GM15510 (cell line): ENCODE measurements at regions not wholly inside any gene's neighbourhood (a gene's known extent, or its start where the extent isn't known, plus 50 kb on each side); places are given as distances from the start of the nearest gene placed in this dataset.

Experiments used
- POLR2A ChIP-seq: IDR thresholded peaks from 3 replicates; pipeline ENCODE4 v1.6.1; 2011; ENCODE audit warnings: borderline replicate concordance; ENCODE audit not compliant: insufficient read length; ENCODE audit errors: extremely low read depth

DNA sequence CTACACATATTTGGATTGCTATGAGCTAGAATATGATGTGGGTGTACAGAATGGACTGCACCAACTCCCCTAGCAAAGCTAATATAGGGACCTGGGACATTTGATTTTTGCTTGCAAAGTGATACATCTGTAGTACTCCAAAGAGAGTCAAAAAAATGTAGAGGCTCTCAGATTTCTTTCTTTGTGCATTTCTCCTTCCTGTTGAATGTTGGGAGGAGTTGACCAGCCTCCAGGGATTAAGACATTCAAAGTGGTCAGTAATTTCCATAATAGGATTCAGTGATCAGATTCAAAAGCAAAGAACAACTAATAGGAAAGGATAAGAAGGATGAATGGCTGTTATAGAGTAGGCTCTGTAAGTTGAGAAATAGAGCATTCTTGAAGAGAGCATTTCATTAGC, 934.9 kb downstream of the KCNJ2 start:
- no peak for TF ChIP-seq POLR2A

DNA sequence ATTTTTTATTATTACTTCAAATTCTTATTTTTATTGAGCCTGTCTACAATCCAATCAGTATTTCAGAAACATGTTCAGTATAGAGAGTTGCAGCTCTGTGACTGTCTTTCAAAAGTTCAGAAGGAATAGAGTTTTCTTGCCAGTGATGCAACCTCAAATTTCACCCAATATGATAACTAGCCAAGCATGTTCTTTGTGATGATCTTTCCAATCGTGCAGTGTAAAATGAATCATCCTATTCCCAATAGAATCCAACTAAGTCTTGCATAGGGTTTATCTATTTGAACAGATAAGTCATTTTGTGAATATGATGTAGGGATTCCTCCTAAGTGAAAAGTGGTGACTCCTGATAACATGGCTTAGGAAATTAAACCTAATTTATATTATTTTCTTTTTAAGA, 937.8 kb downstream of the KCNJ2 start:
- TF ChIP-seq POLR2A, result no peak

DNA sequence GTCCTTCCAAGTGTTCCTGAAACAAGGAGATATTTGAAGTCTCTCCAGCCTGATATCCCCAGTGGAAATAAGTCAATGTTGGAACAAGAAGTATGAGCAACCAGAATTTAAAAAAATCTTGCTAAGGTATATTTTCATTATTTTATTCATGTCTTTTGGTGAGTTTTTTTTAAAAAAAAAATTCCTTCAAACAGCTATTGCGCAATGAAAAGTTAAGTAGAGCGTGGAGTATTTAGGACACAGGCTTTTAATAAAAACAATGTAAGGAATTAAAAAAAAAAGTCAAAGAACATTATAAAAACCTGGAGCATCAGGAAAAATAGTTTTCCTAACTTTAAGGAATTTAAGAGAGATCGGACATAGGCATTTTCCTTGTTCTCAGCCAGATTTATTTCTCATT, 940.4 kb downstream of the KCNJ2 start:
- no peak for TF ChIP-seq POLR2A

DNA sequence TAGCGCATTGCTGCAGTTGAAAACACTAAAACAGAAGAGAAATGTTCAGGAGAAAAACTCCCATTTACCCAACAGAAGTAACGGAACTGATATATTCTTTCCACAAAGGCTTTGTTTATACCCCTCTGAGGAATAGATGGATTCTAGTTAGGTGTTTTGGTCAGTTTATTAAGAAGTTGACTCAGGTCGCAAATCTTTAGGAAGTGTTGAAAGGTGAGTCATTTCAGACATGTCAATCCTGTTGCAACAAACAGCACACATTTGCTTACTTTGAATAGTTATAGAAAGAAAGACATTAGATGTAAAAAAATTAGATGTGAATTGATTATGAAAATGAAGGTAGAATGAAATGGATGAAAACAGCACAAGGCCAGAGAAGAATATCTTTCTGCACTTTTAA, 941.0 kb downstream of the KCNJ2 start:
- TF ChIP-seq POLR2A, result no peak

DNA sequence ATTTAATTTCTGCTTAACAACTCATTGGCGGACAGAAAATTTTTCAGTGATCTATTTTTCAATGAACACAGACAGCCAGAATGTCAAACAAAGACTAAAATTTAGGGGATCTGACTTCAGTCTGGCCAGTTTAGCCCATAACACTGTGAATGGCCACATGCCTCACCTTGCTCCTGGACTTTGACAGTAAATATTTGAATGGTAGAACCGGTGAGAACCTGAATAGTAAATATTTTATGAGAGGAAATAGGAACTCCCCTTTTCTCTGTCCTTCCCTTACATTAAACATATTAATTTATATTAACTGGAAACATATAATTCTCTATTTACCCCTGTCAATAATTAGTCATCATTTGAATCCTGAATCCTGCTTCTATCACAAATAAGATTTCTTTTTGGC, 942.1 kb downstream of the KCNJ2 start:
- TF ChIP-seq POLR2A, result no peak

DNA sequence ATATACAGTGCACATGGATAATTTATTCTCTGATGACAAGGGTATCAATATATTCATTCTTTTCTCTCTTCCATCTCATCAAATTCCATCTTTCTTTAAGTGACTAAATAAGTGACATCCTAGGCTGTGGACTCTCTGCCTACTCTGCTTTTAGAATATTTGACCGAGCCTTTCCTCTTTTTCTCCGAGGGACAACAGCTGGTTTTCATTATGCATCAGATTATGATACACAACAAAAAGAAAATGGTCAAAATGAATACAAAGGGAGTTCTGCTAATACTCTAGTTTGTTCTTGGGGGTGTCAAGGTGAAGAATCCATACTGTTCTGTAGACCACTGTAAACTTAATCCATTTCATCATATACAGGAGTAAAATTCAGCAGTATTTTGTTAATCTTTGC, 942.6 kb downstream of the KCNJ2 start:
- no peak for TF ChIP-seq POLR2A

DNA sequence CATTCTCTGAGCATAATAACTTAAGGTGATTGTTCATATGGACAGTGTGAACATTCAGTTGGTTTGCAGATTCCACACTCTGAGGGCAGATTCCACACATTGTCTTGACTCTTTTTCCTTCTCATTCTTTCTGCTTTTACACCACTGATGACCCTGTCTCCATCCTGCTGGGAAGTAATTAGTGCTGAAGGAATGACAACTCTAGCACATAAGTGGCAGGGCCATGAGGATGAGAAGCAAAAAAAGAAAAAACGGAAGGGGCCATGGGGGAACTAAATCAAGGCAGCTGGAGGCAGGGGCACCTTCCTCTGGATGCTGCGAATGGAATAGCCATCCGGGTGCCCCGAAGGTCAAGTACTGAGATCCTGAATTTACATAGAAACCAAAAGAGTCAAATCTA, 944.0 kb downstream of the KCNJ2 start:
- no peak for TF ChIP-seq POLR2A

DNA sequence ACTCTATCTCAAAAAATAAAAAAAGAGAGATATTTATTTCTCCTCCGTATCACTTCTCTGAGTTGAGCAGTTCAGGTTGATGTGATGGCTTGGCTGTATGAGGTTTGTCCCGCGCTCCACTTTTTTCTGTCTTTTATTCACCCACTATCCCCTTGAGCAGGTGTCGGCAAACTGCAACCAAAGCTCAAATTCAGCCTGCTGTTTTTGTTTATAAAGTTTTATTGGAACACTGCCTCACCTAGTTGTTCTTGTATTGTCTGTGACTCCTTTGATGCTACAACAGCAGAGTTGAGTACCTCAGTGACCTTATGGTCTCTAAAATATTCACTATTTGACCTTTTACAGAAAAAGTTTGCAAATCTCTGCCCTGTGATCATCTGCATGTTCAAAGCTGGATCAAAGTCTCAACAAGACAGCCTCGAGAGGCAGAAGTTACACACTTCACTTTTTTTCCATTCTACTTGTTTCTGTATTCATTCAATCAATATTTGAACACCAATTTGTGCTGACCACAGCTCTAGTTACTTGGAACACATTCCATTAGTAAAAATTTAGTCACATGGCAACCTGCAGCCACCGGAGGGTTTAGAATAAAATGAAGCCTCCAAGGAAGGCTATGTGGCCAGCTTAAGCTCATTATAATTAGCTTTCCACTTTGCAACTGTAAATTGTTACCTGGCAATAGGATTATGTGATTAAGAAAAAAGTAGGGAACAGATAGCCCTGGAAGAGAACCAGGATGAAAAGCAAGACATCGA, 945.8 kb downstream of the KCNJ2 start:
- TF ChIP-seq POLR2A, result no peak

DNA sequence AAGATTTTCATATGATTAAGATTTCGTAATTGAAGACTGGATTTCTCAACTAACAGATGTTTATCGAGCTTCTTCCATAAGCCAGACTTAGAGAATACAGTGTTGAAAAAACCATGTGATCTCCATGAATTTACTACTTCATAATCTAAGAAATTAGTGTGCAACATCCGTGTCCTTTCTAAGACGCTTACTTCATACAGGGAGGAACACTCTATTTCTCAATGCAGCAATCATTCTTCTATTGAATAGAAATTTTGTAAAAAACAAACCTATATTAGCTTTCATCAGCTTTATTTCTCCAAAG, 946.3 kb downstream of the KCNJ2 start:
- no peak for TF ChIP-seq POLR2A

DNA sequence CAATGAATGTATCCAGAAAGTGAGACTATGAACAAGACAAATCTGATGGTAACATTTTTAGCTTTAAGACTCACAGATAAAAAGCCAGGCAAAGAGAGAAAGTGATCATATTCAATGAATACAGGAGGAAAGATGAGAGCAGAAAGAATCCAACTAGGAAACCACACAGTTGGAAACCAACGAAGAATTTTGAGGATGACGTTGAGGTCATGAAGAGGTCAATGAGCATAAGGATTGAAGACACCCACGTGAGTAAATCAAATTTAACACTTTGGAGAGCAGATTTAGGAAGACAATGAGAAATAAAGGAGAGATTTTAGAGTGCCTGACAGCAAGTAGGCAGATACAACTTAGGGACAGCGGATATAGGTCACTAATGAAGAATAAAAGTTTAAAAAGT, 948.1 kb downstream of the KCNJ2 start:
- no peak for TF ChIP-seq POLR2A

DNA sequence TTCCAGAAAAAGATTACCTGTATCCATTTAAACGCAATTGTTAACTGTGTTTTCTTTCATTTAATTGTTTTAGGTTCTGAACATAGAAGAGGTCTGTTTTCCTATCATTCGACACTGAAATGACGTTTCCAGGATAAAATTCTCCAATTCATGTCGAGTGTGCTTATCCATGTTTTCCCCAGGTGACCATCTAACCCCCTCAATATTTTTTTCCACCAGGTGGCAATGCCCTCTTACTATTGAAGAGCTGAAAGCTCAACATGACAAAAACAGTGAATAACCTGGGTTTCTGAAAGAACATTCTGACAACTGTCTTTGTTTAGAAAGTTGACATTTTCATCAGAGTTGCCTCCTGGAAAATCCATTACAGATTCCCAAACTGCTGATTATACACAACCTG, 948.7 kb downstream of the KCNJ2 start:
- TF ChIP-seq POLR2A, result no peak

DNA sequence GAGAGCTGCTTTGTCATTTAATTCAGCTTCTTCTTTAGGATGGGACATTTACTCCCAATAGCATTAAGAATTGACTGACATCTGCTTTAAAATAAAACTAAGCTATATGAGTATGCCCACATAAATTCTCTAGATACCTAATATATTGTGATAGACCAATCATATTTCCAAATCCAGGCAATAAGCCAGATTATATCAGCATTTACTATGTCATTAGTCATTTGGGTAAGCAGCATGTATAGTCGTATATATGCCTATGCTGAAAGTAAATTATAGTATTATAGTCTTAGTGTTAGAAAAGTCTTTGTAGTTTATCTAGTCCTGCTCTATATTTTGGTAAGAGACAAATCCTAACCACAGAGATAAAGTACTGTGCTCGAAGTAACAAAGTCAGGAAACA, 958.1 kb downstream of the KCNJ2 start:
- TF ChIP-seq POLR2A, result no peak

DNA sequence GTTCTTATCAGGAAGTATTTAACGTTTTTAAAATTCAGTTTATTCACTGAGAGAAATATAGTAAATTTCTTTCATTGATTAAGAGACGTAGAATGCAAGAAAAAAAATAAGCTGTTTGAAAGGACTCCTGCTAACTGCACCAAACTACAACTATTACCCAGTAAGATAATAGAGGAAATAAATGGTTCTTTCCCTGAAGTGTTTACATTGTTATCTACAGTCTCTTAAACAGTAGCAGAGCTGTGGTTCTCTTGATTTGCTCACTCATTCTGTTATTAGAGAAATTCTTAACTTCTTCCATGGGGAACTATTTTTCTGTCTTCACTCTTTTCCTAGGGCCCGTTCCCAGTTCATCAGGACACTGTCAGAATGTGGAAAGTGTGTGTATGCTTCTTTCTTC, 973.0 kb downstream of the KCNJ2 start:
- no peak for TF ChIP-seq POLR2A

DNA sequence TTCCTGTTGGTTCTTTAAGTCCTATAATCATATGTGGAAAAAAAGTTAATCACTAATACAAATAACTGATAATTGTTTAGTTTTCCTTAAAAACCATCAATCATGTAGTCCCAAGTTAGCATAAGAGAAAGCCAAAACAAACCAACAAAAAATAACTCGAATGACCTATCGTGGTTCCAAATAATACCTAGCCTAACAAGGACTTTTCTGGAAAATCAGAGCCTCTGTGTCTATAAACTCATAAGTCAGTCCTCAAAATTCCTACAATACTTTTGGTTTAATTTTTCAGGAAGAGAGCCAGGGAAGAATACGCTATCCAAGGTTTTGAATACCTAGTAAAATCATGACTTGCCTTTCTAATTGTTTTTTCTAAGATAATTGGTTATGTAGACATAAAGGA, 975.3 kb upstream of the SOX9 start:
- TF ChIP-seq POLR2A, result no peak

DNA sequence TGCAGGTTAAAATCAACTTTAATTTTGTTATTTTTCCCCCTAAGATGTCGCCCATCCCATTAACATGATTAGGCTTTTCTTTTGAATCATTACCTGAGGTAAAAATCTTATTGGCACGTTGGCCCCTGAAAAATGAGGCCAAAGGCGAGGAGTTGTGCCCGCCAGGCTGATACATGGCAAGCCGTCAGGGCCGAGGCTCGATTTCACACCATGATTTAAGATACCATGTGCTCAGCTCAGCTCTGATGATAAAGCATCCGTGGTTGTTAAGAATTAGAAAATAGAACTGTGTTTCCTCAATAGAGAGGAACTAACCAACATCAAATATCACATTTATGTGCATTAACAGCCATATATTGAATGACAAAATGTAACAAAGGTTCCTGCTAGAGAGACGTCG, 972.9 kb upstream of the SOX9 start:
- TF ChIP-seq POLR2A, result no peak

DNA sequence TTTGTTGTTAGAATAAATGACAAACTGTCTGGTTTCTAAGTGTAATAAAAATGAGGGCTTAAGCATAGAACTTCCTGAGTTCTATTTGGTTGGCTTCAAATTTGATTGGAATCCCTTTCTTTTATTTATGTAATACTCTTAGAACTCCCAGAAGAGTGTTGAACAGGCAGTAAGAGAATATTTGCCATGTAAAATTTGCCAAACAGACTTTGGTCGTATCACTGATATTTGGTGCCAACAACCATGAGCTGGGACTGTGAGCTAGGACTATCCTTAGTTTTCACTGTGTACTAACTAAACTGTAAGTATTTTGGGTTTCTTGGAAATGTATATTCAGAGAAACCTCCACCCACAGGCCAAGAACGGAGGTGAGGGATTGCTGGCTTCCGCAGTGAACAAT, 971.2 kb upstream of the SOX9 start:
- no peak for TF ChIP-seq POLR2A

DNA sequence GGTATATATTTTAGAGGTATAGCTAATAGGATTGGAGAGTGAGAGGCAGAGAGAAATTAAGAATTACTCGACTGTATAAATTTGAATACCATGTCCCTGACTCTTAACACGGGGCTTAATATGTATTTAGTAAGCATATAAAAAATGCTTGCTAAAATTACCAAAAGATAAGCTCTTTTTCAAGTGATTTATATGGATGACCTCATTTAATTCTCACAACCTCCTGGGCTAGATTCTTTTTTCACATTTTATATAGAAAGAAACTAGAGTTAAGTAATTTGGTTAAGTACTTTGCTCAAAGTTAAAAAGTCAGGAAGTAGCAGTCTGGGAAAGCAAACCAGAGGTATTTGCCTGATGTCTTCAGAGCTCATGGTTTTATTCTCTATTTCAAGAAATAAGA, 963.5 kb upstream of the SOX9 start:
- TF ChIP-seq POLR2A, result no peak
